SK-N-SH treated with all-trans-retinoic acid at 6 μM for 48 hours (cell line): ENCODE measurements at regions not wholly inside any gene's neighbourhood (a gene's known extent, or its start where the extent isn't known, plus 50 kb on each side); places are given as distances from the start of the nearest gene placed in this dataset.

ENCODE experiments used
- CSDC2 ChIP-seq: fragments of 250-450 bp; sonication (Bioruptor Pico); IDR thresholded peaks from 2 replicates; pipeline ENCODE4 v1.5.0; 2020; ENCODE audit warnings: mild to moderate bottlenecking, moderate library complexity
- RARB ChIP-seq: fragments of 250-450 bp; sonication (Bioruptor Pico); IDR thresholded peaks from 2 replicates; pipeline ENCODE4 v1.8.0; 2021; ENCODE audit warnings: mild to moderate bottlenecking, moderate library complexity
- TCF4 ChIP-seq: fragments of 250-450 bp; sonication (Bioruptor Pico); IDR thresholded peaks from 2 replicates; pipeline ENCODE4 v1.8.0; 2021; ENCODE audit warnings: mild to moderate bottlenecking, moderate library complexity, borderline replicate concordance
- TF ChIP-seq, protein P1 (sequence below): fragments of 250-450 bp; sonication (Bioruptor Pico); IDR thresholded peaks from 2 replicates; pipeline ENCODE4 v1.5.1; 2020; ENCODE audit warnings: low read depth, mild to moderate bottlenecking, moderate library complexity

DNA sequence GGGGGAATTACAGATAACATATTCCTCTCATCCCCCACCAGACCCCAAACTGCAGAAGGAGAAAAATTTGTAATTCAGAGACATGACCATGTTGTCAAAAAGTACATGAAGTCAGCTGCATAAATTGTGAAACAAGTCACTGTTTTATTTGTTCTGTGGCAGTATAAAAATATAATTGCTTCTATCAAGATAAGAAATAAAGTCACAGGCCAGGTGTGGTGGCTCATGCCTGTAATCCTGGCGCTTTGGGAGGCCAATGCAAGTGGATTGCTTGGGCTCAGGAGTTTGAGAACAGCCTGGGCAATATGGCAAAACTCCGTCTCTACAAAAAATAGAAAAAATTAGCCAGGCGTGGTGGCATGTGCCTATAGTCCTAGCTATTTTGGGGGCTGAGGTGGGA lies 87.7 kb upstream of the DPH6 start:
- TF ChIP-seq CSDC2: no peak
- no peak for TF ChIP-seq RARB (CRISPR knock-in tag)
- TF ChIP-seq, protein P1, sequence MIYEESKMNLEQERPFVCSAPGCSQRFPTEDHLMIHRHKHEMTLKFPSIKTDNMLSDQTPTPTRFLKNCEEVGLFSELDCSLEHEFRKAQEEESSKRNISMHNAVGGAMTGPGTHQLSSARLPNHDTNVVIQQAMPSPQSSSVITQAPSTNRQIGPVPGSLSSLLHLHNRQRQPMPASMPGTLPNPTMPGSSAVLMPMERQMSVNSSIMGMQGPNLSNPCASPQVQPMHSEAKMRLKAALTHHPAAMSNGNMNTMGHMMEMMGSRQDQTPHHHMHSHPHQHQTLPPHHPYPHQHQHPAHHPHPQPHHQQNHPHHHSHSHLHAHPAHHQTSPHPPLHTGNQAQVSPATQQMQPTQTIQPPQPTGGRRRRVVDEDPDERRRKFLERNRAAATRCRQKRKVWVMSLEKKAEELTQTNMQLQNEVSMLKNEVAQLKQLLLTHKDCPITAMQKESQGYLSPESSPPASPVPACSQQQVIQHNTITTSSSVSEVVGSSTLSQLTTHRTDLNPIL (CRISPR knock-in tag): no peak
- TF ChIP-seq TCF4 (CRISPR knock-in tag): no peak
